M059J (cell line): ENCODE measurements at regions not wholly inside any gene's neighbourhood (a gene's known extent, or its start where the extent isn't known, plus 50 kb on each side); places are given as distances from the start of the nearest gene placed in this dataset.
A peak's percentile ranks its signal among the peaks of the same experiment; 100 is the strongest.
"Not testable (repeated sequence)": the region's sequence is repeated elsewhere in the genome, so short reads cannot be mapped to it uniquely, and the experiment has no call there.

ENCODE experiments used
- DNase-seq: peaks from one replicate; pipeline ENCODE4 v3.0.0-alpha.2; 2012; ENCODE audit warnings: low read depth

DNA sequence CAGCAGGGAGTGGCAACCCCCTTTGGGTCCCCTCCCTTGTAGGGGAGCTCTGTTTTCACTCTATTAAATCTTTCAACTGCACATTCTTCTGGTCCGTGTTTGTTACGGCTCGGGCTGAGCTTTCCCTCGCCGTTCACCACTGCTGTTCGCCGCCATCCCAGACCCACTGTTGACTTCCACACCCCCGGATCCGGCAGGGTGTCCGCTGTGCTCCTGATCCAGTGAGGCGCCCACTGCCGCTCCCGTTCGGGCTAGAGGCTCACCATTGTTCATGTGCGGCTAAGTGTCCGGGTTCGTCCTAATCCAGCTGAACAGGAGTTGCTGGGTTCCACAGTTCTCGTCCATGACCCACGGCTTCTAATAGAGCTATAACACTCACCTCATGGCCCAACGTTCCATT is 408.1 kb downstream of the KCNJ2 start:
- no peak for DNase-seq

- no peak for DNase-seq
Measured at GRCh38 chr17:70581459-70581858, 412.1 kb downstream of the KCNJ2 start.

- DNase-seq, result no peak
Measured at GRCh38 chr17:70582777-70583176, 413.4 kb downstream of the KCNJ2 start.

GRCh38 chr17:70584255-70584654 is 414.9 kb downstream of the KCNJ2 start:
- no peak for DNase-seq

DNA sequence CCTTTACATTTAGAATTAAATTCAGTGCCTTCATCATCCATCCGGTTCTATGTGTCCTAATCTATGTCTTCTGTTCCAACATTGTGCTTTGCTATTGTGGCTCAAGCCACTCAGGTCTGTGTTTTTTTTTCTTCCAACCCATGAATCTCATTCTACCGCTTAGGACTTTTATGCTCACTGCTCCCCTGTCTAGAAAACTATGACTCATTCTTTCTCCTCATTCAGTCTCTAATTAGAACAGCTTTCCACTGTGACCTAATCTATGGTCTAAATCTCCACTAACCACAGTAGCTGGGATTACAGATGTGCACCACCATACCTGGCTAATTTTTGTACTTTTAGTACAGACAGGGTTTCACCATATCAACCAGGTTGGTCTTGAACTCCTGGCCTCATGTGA is 418.7 kb downstream of the KCNJ2 start:
- DNase-seq, result peak; percentile 32

DNA sequence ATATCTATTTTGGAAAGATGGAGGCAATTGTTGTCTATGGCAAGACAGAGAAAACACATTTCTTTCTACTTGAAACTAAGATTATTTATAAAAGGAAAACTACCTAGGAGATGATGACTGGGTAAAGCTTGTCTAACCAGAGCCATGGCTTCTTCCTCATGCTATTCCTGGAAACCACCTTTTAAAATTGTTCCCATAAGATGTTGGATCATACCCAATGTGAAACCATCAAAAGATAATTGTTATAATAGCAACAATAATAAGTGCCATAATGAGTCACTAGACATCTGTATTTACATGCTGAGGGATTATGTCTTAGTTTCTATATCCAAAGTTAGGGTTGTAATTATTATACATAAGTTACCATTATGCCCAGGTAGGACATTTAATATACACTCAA is 428.4 kb downstream of the KCNJ2 start:
- DNase-seq, result no peak

- DNase-seq, result no peak
Measured at GRCh38 chr17:70599198-70599597, 429.9 kb downstream of the KCNJ2 start.

DNA sequence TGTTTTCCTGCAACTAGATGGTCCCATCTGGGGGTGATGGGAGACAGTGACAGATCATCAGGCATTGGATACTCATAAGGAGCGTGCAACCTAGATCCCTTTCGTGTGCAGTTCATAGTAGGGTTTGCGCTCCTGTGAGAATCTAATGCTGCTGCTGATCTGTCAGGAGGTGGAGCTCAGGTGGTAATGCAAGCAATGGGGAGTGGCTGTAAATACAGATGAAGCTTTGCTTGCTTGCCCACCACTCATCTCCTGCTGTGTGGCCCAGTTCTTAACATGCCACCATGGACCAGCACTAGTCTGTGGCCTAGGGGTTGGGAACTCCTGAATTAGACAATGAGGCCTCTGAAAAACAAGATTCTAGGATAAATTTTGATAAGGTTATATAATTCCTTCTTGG is 430.6 kb downstream of the KCNJ2 start:
- not testable (repeated sequence) for DNase-seq

- DNase-seq, result no peak
Measured at GRCh38 chr17:70603226-70603625, 433.9 kb downstream of the KCNJ2 start.

DNA sequence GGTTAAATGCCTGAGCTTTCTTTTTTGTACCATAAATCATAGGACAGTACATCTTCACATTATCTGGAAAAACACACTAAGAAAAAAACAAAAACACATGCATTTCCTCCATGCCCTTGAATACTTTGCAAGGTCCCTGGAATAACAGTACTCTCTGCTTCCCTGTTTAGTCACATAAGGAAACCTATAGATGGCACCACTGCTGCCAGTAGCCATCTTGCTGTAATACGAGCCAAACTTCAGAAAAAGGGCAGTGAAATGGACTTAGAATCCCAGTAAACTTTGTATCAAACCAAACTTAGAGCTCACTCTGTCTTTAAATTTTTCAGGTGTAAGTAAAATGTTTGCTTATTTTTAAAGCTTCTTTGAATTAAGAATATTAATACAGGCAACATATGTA is 435.5 kb downstream of the KCNJ2 start:
- no peak for DNase-seq

DNA sequence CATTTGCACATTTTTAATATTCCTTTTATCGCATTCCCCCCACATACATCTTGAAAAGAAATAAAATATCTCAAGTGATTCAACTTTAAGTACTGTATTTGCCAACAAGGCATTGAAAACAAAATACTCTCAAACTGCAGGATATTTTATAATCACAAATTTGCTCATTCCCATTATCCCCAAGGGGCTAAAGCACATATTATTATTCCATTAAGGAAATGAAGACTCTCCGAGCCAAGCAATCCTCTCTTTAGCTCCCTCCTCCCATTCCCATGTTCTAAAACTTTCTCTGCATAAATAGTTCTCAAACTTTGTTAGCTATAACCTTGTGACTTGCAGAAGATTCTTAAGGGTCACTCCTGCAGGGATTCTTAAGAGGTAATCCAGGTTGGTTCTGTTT is 436.8 kb downstream of the KCNJ2 start:
- no peak for DNase-seq

DNA sequence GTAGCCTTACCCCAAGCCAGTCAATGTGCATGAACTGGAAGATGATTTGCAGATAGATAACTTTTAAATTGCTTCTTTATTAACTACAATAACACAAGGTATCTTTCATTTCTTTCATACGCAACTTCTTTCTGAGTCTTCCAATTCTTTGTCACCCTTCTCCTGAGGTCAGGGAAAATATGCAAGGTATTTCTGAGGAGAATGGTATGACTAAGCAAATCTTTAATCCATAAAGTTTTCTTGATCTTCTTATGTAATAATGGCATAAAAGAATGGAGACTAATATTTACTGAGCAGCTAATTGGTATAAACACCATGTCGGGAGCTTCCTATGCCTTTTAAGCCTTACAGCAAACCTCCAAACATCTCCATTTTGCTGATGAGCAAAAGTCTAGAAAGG is 438.9 kb downstream of the KCNJ2 start:
- peak; percentile 8 for DNase-seq

DNA sequence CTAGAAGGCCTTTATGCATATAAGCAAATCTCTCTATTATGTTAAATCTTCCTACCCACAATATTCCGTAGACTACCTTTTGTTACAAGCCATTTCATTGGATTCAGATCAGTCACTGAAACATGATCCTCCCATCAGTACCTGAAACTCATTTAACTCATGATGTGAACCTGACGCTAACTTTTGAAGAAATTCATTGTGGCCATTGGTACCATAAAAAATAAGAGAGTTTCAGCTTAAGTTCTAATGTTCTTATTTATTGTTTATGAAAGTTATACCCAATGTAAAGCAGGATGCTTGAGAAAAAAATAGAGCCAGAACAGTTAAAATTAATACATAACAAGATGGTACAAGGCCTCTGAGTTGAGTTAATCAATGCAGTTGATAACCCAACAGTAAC is 439.6 kb downstream of the KCNJ2 start:
- no peak for DNase-seq

GRCh38 chr17:70609566-70609965 is 440.2 kb downstream of the KCNJ2 start:
- no peak for DNase-seq

- no peak for DNase-seq
Measured at GRCh38 chr17:70610161-70610560, 440.8 kb downstream of the KCNJ2 start.

GRCh38 chr17:70613681-70614080 is 444.3 kb downstream of the KCNJ2 start:
- peak; percentile 20 for DNase-seq

DNA sequence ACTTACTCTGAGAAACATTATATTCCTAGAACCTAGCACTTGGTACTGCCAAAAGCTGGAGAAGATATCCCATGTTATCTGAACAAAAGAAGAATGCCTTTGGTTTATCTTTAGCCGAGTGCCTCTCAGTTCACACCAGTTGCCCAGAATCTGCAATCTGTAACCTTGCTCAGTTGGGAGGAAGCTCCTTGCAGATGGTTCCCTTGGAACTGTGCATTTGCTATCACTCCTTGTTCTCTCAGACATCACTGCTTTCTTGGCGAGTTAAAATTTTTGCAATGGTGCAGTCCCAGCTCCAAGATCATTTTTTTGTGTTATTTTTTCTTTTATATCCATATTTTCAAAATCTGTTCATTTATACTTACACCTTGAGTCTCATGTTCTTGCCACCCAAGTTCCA is 446.5 kb downstream of the KCNJ2 start:
- no peak for DNase-seq

DNA sequence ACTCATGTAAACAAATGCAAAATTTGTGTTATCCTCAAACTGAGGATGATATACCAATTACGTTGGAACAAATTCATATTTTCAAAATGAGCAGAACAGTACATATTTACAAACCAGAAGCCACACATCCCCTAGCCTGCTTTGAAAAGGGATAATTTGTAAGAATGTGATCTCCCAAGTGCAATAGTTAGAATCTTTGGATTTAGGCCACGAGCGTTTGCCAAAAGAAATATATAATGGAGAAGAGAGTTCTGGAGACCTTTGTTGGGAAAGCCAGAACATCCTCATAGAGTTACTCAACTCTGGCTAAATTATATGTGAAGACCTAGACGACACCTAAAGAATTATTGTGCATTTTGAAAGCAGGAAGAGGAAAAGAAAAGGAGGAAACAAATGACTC is 449.3 kb downstream of the KCNJ2 start:
- no peak for DNase-seq

DNA sequence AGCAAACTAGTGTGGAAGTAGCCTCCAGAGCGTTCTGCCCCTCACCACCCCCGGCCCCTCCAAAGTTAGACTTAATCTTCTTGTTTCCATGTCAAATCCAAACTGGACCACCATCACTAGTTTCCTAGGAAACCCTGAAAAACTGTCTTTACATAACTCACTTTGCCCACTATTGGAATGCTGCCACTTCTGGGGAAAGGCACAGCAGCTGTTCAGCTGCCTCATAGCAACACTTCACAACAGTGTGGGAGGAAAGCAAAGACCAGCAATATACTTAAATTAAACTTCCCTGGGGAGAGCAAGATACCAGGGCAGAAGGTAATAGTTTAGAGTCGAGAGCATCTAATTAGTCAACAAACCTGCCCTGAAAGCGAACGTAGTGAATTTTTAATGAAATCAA is 452.2 kb downstream of the KCNJ2 start:
- DNase-seq, result peak; percentile 52

- peak; percentile 20 for DNase-seq
Measured at GRCh38 chr17:70622368-70623260, 453.3 kb downstream of the KCNJ2 start.

- no peak for DNase-seq
Measured at GRCh38 chr17:70624211-70624610, 454.9 kb downstream of the KCNJ2 start.

DNA sequence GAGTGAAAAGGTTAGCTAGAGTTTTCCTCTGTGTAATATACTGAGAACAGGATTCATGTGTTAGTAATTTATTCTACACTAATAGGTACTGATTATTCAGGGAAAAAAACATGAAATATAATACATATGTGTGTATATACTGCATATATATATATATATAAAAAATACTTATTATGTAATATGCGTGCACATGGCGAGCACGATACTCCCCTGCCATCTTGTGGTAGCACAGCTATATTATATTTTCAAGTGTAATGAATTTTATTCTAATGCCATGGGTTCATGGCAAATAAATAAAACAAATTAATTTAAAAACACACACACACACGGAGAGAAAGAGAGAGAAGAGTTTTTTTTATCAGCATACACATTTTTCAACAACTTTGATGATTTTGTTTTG is 460.6 kb downstream of the KCNJ2 start:
- DNase-seq, result no peak

DNA sequence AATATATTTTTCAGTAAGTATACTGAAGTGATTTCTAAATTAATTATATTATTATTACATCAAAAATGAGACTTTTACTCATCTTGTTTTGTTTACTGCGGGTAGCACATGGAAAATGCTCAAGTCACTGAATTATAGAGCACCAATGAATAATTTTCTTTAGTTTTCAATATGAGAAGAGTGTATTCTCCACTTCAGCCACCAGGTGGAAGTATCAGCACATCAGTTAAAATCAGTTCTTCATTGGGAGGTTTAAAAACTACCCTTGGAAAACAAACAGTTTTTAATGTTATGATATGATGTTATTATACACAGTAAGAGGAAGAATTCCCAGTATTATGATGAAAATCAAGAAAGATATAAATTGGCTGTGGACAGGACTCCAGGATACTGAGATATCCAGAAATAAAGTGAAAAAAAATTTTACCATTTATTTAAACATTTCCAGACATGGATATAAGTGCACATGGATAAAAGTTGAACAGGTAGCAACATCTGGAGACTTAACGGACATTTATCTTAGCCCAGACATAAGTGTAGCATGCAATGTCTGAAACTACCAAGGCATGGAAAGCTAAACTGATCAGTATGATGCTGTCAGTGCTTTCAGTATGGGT is 467.3 kb downstream of the KCNJ2 start:
- DNase-seq, result peak; percentile 45
